GM18508 (cell line): ENCODE measurements at regions not wholly inside any gene's neighbourhood (a gene's known extent, or its start where the extent isn't known, plus 50 kb on each side); places are given as distances from the start of the nearest gene placed in this dataset.
"Not testable (repeated sequence)": the region's sequence is repeated elsewhere in the genome, so short reads cannot be mapped to it uniquely, and the experiment has no call there.

ENCODE experiments used
- ATAC-seq: cut with Tn5 transposase; IDR thresholded peaks from one replicate; pipeline ENCODE4 v1.9.1; 2021; ENCODE audit warnings: moderate number of reproducible peaks; ENCODE audit not compliant: insufficient read depth, unreplicated experiment

DNA sequence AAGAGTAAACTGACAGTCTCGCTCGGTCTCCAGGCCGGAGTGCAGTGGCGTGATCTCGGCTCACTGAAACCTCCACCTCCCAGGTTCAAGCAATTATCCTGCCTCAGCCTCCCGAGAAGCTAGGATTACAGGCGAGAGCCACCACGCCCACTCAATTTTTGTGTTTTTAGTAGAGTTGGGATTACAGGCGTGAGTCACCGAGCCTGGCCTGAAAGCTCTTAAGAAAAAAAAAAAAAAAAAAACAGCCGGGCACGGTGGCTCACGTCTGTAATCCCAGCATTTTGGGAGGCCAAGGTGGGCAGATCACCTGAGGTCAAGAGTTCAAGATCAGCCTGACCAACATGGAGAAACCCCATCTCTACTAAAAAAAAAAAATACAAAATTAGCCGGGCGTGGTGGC is 55.3 kb upstream of the THOC2 start:
- not testable (repeated sequence) for ATAC-seq

DNA sequence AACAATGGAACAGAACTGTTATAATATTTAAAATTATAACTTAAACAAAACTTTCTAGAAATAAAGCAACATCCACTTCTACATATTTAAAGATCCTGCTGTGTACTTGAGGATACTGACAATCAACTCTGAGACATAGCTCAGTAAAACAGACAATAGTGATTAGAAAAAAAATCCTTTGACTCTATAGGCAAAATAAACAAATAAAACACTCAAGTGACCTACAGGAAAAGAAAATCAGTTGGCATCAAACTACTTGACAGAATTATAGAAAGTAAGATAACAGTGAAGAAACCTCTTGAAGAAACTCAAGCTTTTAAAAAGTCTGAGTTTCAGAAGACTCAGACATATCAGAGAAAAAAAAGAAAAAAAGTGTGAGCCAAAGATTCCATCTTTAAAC is 55.9 kb upstream of the THOC2 start:
- no peak for ATAC-seq

- no peak for ATAC-seq
These were observed 62.1 kb upstream of the XIAP start for GRCh38 chrX:123797543-123798447.

- ATAC-seq: not testable (repeated sequence)
These were observed 61.0 kb upstream of the XIAP start for GRCh38 chrX:123798706-123799430.

- no peak for ATAC-seq
These were observed 58.0 kb upstream of the XIAP start for GRCh38 chrX:123801901-123802300.

- ATAC-seq: peak; percentile 40
These were observed 56.4 kb upstream of the XIAP start for GRCh38 chrX:123803331-123803983.

DNA sequence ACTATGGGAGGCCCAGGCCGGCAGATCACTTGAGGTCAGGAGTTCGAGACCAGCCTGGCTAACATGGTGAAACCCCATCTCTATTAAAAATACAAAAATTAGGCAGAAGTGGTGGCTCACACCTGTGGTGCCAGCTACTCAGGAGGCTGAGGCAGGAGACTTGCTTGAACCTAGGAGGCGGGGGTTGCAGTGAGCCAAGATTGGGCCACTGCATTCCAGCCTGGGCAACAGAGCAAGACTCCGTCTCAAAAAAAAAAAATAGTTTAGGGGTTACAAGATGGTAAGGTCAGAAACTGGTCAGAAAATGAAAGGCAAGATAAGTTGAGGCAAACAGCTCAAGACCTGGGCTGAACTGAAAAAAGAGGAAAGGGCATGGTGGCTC is 55.9 kb upstream of the XIAP start:
- ATAC-seq: not testable (repeated sequence)

- ATAC-seq: no peak
These were observed 51.9 kb upstream of the XIAP start for GRCh38 chrX:123807835-123808416.

GRCh38 chrX:123809854-123810375 is 49.9 kb upstream of the XIAP start:
- no peak for ATAC-seq
